IPS-NIHi11 (cell line): ENCODE measurements at regions not wholly inside any gene's neighbourhood (a gene's known extent, or its start where the extent isn't known, plus 50 kb on each side); places are given as distances from the start of the nearest gene placed in this dataset.
A peak's percentile ranks its signal among the peaks of the same experiment; 100 is the strongest.
"Not testable (repeated sequence)": the region's sequence is repeated elsewhere in the genome, so short reads cannot be mapped to it uniquely, and the experiment has no call there.

Source experiments
- DNase-seq: peaks from one replicate; pipeline ENCODE4 v3.0.0; 2012; ENCODE audit warnings: mixed read lengths, low spot score

DNA sequence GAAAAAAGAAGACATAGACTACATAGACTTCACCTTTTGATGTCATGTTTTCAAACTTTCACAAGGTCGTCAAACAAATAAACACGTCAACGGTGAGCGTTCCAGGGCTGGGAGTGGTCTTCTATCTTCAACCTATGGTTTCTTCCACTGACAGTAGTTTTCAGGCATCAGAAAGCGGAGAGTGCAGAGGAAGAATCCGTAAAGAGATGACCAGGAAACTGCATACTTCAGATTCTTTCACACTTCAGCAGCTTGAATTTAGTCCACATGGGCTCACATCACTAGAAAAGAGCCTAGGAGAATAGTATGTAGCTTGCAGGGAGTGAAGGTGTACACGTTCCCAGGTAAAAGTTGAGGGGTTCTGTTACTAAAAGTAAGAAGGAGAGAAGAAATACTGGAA is 58.5 kb downstream of the NPY1R start:
- DNase-seq = no peak

DNA sequence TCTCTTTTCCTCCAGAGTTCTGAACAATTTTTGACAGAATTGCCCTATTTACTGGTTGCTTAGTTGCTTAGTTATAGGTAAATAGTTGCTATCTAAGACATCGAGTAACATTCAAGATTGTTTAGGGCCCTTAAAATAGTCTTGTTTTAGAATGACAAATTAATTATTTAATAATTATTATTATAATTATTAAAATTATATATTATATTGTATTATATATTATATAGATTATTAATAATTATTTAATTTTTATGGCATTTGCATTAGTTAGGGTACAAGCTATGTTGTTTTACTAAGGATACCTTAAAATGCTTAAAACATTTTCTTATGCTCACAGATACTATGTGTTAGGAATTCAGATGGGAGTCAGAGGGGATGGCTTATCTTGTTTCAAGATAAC is 59.2 kb downstream of the NPY1R start:
- no peak for DNase-seq

DNA sequence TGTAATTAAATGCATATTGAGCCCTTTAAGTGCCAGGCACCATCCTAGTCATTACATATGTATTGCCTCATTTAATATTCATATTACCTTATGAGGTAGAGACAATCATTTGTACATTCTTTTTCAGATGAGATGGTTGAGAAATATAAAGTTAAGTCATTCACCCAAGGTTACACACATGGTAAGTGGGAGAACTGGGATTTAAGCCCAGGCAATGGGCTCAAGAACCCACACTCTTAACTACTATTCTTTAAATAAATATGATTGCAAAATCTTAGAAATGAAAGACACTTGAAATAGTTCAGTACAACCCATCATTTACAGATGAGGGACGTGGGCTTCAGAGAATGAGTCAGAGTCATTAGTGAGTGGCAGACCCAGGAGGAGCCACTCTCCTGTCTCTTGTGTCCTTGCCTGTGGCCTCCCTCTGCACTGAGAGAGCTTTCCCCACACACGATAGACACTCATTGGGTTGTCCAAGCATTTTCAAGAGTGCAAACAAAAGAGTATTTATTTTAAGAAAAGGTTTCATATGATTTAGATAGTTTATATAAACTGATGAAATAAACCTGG is 60.8 kb downstream of the NPY1R start:
- no peak for DNase-seq

DNA sequence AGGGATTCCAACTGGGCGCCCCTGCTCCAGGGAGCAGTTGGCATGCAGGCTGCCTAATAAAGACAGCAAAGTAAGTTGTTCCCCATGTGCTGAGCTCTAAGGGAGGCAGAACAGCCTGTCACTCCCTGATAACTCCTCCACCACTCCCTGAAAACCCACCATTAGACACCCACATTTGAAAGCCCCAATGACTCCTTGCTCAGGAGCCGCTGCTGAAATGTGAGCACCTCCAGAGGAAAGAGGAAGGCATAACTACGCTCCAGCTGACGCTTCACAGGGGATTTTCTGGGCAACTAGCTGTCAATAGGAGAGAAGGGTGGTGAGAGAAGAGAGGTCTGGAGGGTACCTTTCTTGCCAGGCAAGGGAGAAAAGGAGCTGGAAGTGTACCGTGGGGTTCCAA is 62.5 kb downstream of the NPY1R start:
- peak; percentile 11 for DNase-seq

DNA sequence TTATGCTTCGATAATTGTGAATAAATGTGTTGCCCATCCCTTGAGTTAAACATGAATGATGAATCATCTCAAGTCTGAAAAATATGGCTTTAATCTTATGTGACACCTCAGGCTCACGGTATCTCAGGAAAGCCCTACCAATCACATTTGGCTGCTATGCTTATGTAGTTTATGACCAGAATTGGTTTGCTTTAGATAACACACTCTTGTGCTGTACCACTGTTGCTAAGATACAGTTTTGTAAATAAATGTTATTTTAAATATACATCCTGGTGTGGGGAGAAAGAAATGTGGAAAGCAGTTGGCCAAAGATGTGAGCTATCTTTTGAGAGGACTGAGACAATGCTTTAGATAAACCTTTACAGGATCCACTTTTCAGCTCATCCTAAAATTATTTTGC is 63.2 kb downstream of the NPY1R start:
- DNase-seq = no peak

DNA sequence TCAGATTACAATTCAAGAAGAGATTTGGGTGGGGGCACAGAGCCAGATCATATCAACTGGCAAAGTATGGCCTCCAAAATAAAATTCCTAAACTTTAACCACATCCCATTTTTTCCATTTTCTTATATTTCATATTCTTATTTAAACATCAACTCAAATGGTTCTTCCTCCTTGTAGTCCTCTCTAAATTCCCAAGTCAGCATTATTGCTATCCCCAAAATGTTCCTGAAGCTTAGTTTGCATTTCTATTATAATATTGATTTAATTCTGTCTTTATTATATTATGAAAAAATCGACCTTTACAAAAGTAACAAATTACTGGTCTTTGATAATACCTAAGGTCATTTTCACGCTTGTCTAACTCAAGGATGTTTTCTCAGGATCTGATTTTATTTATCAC is 67.5 kb downstream of the NPY1R start:
- no peak for DNase-seq

DNA sequence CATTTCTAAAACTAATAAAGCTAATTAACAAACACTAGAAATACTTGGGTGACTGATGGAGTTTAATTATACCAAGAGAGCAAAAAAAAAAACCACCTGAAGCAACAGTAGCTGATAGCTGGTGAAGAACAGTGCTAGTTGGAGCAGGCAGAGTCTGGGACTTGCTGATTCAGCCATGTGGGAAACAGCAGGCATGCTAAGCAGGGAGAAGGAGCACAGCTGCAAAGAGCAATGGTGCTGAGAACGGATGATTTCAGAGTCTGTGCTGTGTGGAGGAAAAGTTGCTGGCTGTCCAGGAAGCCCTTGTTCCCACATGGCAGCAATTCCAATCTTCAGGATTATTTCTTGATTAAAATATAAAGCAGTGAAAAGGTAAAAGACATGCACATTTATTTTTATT is 68.8 kb downstream of the NPY1R start:
- peak; percentile 29 for DNase-seq

DNA sequence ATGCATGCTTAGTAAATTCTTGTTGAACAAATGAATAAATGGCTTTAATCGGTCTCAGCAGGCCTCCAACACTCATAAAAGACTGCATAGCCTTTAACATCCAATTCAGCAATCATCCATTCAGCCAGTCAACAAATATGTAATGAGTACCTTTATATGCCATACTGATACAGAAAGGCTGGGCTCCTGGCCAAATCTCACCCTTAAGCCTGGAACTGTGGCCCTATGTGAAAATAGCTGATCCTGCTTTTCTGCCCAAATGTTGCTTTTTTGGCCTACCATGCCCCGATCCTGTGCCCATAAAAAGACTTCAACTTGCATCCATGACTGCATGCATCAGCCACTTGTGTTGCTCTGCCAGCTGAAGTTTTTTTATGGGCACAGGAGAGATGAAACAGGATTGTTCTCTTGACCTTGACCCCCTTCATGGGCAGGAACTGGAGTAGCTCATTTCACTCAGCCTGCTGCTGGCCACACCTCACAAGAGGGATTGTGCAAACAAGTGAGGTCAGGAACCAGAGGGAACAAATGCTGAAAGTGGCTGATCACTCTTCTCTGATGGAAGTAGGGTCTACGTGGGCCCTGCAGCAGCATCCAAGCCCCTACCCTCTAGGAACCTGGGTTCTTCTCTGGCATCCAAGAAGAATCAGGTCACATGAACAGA is 75.6 kb downstream of the NPY1R start:
- DNase-seq = no peak

DNA sequence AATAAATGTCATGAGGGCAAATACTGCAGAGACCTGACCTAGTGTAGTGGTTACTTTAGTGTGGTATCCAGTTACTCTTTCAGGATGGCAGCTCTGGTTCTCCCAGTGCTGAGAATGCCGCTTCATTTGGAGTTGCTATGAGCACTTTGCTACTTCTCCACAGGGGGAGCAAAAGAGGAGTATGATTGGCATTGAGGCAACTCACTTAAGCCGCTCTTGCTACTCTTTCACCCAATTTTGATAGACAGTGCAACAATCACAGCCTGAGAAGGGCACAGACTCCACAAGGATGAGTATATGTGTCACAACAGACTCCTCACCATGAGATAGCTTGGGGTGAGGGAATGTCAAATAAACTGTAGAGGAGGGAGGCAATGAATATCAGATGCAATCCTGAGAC is 81.2 kb downstream of the NPY1R start:
- DNase-seq = peak; percentile 36

DNA sequence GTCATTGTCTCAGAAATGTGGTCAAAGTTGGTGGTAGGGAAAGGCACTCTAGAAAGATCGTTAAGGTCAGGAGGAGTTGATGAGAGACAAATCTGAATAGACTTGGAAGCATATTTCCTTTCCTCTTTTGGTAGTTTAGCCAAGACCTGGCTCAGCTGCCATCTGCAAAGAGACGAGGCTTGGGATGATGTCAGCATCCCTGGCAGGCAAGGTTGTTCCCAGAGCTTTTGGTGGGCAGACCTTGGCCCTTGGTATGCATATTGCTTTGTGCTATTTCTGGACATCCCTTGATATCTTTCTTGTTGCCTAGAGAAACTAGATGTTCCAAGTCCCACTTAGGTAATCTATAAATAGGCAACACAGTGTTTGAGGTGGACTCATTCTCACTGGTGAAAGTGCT is 82.4 kb upstream of the NAF1 start:
- no peak for DNase-seq

DNA sequence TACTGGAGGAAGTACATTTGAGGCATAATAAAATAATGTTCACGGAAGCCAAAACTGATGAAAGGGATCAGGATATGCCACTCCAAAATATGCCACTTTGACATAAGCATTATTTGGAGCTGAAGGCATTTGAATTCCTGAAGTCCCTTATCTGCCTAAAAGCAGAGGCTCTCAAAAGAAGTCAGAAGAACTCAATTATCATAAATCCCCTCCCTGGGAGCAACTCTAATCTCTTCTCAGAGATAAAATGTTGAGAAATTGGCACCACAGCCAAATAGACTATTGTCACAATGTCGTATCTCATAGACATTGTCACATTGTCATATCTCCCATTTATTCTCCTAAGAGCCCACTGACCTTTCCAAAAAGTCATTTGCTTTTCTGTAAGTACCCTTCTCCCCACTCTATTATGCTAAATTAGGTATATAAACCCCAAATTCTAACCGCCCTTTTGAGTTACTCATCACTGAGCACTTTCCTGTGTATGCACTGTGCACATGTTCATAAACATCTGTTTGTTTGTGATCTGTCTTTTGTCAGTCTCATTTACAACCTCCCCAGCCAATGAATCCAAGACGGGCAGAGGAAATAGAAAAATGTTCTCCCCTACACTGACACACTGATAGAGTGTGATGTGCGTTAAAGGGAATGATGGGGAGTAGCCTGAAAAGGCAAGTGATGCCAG is 78.5 kb upstream of the NAF1 start:
- DNase-seq = no peak

DNA sequence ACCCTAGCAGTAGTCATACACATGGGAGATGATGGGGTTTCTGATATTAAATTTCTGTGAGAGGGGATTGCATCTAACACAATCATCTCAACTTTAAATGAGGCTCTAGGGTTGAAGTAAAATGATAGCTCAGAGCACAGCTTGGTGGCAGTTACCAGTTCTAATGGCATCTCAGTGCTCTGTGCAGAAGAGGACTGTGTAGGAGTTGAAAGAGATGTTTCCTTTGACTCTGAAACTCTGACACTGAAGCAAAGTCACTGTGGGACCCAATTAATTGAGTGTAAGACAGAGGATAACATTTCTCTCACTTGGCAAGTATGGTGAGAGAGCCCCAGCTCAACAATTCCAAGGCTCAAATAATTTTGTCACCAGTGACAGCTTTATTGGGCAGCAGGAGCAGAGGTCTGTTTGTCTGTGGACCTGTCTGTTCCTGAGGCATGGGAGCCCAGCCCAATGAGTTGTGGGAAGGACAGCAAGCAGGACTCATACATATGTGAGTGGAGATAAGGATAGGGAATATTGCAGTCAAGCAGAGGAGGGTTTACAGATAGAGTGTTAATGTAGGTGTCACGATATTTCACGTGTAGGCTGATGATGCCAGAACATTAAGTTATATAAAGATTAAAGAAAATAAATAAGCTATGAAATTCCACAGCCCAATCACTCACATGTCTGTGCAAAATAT is 76.7 kb upstream of the NAF1 start:
- no peak for DNase-seq

DNA sequence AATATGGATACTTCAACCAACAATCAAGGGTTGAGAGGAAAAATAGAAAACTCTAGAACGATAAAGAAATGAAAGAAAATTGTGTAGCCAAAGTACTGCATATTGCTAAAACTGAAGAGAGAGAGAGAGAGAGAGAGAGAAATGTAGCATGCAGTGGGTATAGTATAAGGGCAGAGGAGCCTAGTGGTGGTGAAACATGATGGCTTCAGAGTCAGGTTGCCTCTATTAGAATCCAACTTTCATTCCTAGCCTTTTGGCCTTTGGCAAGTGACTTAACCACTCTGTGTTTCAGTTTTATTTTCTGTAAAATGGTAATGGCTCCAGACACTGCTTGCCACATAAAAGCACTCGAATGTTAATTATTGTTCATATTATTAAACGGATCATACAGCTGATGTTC is 71.2 kb upstream of the NAF1 start:
- no peak for DNase-seq

DNA sequence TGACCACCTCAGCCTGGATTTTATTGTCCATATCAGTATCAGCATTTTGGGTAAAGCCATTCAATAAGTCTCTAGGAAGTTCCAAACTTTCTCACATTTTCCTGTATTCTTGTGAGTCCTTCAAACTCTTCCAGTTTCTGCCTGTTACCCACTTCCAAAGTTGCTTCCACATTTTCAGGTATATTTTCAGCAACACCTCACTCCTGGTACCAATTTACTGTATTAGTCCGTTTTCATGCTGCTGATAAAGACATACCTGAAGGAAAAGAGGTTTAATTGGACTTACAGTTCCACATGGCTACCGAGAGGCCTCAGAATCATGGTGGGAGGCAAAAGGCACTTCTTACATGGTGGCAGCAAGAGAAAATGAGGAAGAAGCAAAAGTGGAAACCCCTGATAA is 69.7 kb upstream of the NAF1 start:
- DNase-seq = not testable (repeated sequence)

DNA sequence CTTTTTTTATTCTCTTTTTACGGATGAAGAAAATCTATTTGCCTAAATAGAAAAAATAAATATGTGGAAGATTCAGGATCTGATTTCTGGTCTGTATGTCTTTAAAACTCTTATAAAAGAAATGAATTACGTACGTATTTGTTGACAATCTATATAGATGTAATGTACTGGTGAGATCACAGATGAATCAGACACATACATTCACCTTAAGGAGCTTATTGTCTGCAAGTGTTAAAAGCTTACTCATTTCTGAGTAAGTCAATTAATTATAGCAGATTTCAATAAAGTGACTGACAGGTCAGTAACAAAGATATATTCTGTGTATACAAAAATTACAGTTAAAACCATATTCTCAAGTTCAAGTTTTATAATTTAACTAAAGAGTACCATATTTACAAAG is 66.6 kb upstream of the NAF1 start:
- DNase-seq = no peak

DNA sequence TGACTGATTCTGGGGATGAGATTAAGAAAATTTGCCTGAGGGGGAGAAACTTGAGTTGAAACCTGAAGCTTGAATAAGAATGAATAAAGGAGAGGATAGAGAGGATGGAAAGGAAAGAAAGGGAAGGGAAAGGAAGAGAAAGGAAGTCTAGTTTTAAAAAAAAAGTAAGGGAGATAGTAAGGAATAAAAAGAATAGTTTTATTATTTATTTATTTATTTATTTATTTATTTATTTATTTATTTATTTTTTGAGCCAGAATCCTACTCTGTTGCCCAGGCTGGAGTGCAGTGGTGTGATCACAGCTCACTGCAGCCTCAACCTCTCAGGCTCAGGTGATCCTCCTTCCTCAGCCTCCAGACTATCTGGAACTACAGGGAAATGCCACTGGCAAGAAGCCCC is 62.0 kb upstream of the NAF1 start:
- no peak for DNase-seq

DNA sequence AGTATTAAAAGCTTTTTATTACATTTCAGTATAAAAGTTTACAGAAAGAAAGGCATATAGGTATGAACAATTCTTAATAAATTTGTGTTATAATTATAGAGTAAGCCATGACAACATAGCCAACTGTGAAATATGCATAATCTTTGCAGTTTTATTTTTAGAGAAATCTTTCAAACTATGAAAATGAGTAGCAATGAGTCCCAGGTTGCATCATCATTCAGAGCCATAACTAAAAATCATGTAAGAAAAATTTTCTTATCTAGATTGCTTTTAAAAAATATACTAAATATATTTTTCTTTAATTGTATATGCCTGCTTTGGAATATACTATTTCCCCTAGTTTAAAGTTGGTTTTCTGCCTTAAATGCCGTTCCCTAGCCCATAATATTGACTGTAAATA is 54.8 kb upstream of the NAF1 start:
- no peak for DNase-seq

DNA sequence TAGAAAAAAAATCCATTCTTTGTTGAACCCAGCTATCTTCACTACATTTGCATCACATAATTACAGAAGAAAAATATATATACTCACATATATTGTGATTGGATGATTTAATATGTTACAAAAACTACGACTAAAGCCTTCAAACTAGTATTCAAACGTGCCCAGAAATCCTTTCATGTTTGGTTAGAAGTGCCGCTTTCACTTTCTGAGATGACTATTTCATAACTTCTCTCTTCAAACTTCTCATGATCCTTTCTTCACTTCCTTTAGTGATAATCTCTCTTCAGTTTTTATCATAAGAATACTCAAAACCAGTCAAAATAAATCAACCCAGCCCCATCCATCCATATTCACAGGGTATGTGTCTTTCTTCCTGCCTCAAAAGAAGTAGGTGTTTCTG is 50.8 kb upstream of the NAF1 start:
- DNase-seq = no peak
